H1 (cell line): ENCODE measurements at regions not wholly inside any gene's neighbourhood (a gene's known extent, or its start where the extent isn't known, plus 50 kb on each side); places are given as distances from the start of the nearest gene placed in this dataset.

Experiments
- CHD7 ChIP-seq: fragments of 300-600 bp; sonication (generic); IDR thresholded peaks from 2 replicates; pipeline ENCODE4 v1.7.1; 2012; ENCODE audit warnings: low read length, moderate library complexity, mild to moderate bottlenecking, inconsistent platforms; ENCODE audit not compliant: insufficient replicate concordance
- E2F6 ChIP-seq: IDR thresholded peaks from 2 replicates; pipeline ENCODE4 v1.6.1; 2012; ENCODE audit warnings: inconsistent platforms
- EGR1 ChIP-seq: IDR thresholded peaks from 2 replicates; pipeline ENCODE4 v1.6.1; 2011; ENCODE audit warnings: low read depth, low read length, borderline replicate concordance
- GABPA ChIP-seq: IDR thresholded peaks from 2 replicates; pipeline ENCODE4 v1.6.1; 2011; ENCODE audit warnings: mild to moderate bottlenecking, low read length, moderate library complexity, borderline replicate concordance; ENCODE audit not compliant: insufficient read depth
- MAX ChIP-seq: IDR thresholded peaks from 2 replicates; pipeline ENCODE4 v1.6.1; 2012; ENCODE audit warnings: inconsistent platforms
- POLR2A ChIP-seq, 2 experiments: IDR thresholded peaks; 1 replicate in 1 of 2; 2 replicates in 1 of 2; pipeline ENCODE4 v1.6.1; 2011; ENCODE audit warnings: low read depth in 2 of 2, low read length in 2 of 2, mild to moderate bottlenecking in 2 of 2; ENCODE audit errors: control extremely low read depth in 1 of 2
- POU5F1 ChIP-seq: IDR thresholded peaks from 2 replicates; pipeline ENCODE4 v1.6.1; 2011; ENCODE audit warnings: low read depth, mild to moderate bottlenecking, low read length, moderate library complexity
- RFX5 ChIP-seq: IDR thresholded peaks from 2 replicates; pipeline ENCODE4 v1.6.1; 2011; ENCODE audit warnings: low read depth, low read length, improper control_type of control experiment, borderline replicate concordance
- TAF7 ChIP-seq: optimal IDR thresholded peaks from 2 replicates; pipeline ENCODE3; 2011; ENCODE audit warnings: low read depth, mild to moderate bottlenecking, inconsistent platforms, low read length, moderate library complexity, borderline replicate concordance

- TF ChIP-seq CHD7 = no peak
- TF ChIP-seq POLR2A (IDR thresholded peaks at IDR 0.05; ENCODE audit: control extremely low read depth in 1 of 2, low read depth in 2 of 2, low read length in 2 of 2) = no peak
- no peak for TF ChIP-seq E2F6
- TF ChIP-seq RFX5 = no peak
- no peak for TF ChIP-seq TAF7
- TF ChIP-seq GABPA = no peak
- no peak for TF ChIP-seq MAX
- TF ChIP-seq EGR1 = no peak
- TF ChIP-seq POU5F1 = no peak
- TF ChIP-seq, all 59 proteins: peak for 0
These were observed 110.2 kb upstream of the IVNS1ABP start (continued) for GRCh38 chr1:185427264-185427663.
